ENCODE measurements at regions not wholly inside any gene's neighbourhood (a gene's known extent, or its start where the extent isn't known, plus 50 kb on each side); places are given as distances from the start of the nearest gene placed in this dataset.

GRCh38 chr7:106966121-106966520 lies 78.4 kb upstream of the PRKAR2B start:
- H3K36me3 Mint-ChIP-seq (ENCODE audit: unreplicated experiment) = peaks cover 5% of the 10 kb centered on the region
- no peaks in the 10 kb centered on the region for H3K9me3 Mint-ChIP-seq (ENCODE audit: unreplicated experiment)
- no peak overlapping the region for H3K4me3 Mint-ChIP-seq (ENCODE audit: unreplicated experiment)
- no peaks in the 10 kb centered on the region for H3K4me1 Mint-ChIP-seq (ENCODE audit: low read depth, unreplicated experiment)
- H3K27ac Mint-ChIP-seq (ENCODE audit: unreplicated experiment) = no peak overlapping the region
- TF ChIP-seq CTCF (IDR thresholded peaks at IDR 0.05; ENCODE audit: partially characterized antibody, unreplicated experiment) = no peak
- DNase-seq = no peak
- H3K27me3 Mint-ChIP-seq (ENCODE audit: unreplicated experiment) = no peaks in the 10 kb centered on the region

GRCh38 chr7:106968160-106968559 lies 76.3 kb upstream of the PRKAR2B start:
- Mint-ChIP-seq H3K4me1 (ENCODE audit: low read depth, unreplicated experiment) (no peaks in the 10 kb centered on the region), H3K27ac (ENCODE audit: unreplicated experiment) (no peak overlapping the region), H3K9me3 (ENCODE audit: unreplicated experiment) (no peaks in the 10 kb centered on the region), H3K4me3 (ENCODE audit: unreplicated experiment) (no peak overlapping the region), H3K27me3 (ENCODE audit: unreplicated experiment) (no peaks in the 10 kb centered on the region), H3K36me3 (ENCODE audit: unreplicated experiment) (peaks cover 5% of the 10 kb centered on the region)
- no peak for TF ChIP-seq CTCF (IDR thresholded peaks at IDR 0.05; ENCODE audit: partially characterized antibody, unreplicated experiment)
- no peak for DNase-seq

- H3K27me3 Mint-ChIP-seq (ENCODE audit: unreplicated experiment) = peaks cover 2% of the 10 kb centered on the region
- H3K4me1 Mint-ChIP-seq (ENCODE audit: low read depth, unreplicated experiment) = peaks cover 4% of the 10 kb centered on the region
- no peak overlapping the region for H3K4me3 Mint-ChIP-seq (ENCODE audit: unreplicated experiment)
- DNase-seq = no peak
- peaks cover 3% of the 10 kb centered on the region for H3K9me3 Mint-ChIP-seq (ENCODE audit: unreplicated experiment)
- H3K27ac Mint-ChIP-seq (ENCODE audit: unreplicated experiment) = no peak overlapping the region
- TF ChIP-seq CTCF (IDR thresholded peaks at IDR 0.05; ENCODE audit: partially characterized antibody, unreplicated experiment) = no peak
- no peaks in the 10 kb centered on the region for H3K36me3 Mint-ChIP-seq (ENCODE audit: unreplicated experiment)
These were observed 65.8 kb upstream of the PRKAR2B start for GRCh38 chr7:106978425-106979420.

GRCh38 chr7:106979551-106980357 lies 64.8 kb upstream of the PRKAR2B start:
- no peak overlapping the region for H3K27ac Mint-ChIP-seq (ENCODE audit: unreplicated experiment)

More at GRCh38 chr7:106979551-106980357, 64.8 kb upstream of the PRKAR2B start:
- Mint-ChIP-seq H3K4me3 (ENCODE audit: unreplicated experiment) (no peak overlapping the region), H3K9me3 (ENCODE audit: unreplicated experiment) (peaks cover 3% of the 10 kb centered on the region), H3K4me1 (ENCODE audit: low read depth, unreplicated experiment) (peaks cover 2% of the 10 kb centered on the region), H3K36me3 (ENCODE audit: unreplicated experiment) (no peaks in the 10 kb centered on the region), H3K27me3 (ENCODE audit: unreplicated experiment) (peaks cover 2% of the 10 kb centered on the region)
- DNase-seq = no peak
- TF ChIP-seq CTCF (IDR thresholded peaks at IDR 0.05; ENCODE audit: partially characterized antibody, unreplicated experiment) = no peak

Data from glutamatergic neuron (in vitro differentiated cells).